Neural progenitor cell (in vitro differentiated cells): ENCODE measurements at regions not wholly inside any gene's neighbourhood (a gene's known extent, or its start where the extent isn't known, plus 50 kb on each side); places are given as distances from the start of the nearest gene placed in this dataset.

ENCODE experiments used
- CTCF ChIP-seq: fragments of 200-600 bp; sonication (generic); IDR thresholded peaks from 2 replicates; pipeline ENCODE4 v1.5.1; 2017; ENCODE audit warnings: antibody characterized with exemption, mild to moderate bottlenecking
- EZH2 ChIP-seq: fragments of 200-600 bp; sonication (generic); IDR thresholded peaks from 2 replicates; pipeline ENCODE4 v1.6.1; 2017; ENCODE audit warnings: antibody characterized with exemption, mild to moderate bottlenecking, moderate library complexity
- EZH2phosphoT487 ChIP-seq: fragments of 200-600 bp; sonication (generic); IDR thresholded peaks from 2 replicates; pipeline ENCODE4 v1.6.1; 2017; ENCODE audit warnings: antibody characterized with exemption

DNA sequence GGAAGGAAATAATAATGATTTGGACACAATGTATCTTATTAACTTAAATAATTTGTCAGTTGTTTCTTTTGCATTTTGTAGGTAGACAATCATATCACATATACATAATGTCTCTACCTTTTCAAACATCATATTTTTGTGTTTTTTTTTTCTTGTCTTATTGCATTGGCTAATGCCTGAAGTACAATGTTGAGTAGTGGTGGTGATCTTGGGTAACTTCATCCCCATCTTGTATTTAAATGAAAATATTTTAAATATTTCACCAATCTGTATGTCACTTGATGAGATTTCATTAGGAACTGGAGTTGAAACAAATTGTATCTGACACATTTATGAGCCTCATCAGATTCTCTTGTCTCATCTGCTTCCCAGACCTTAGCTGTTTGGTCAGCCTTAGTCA, 109.7 kb upstream of the LHX5 start:
- TF ChIP-seq CTCF = no peak
- no peak for TF ChIP-seq EZH2
- TF ChIP-seq EZH2phosphoT487 = no peak
